Neural cell (in vitro differentiated cells): ENCODE measurements at regions not wholly inside any gene's neighbourhood (a gene's known extent, or its start where the extent isn't known, plus 50 kb on each side); places are given as distances from the start of the nearest gene placed in this dataset.

ENCODE experiments used
- H2AFZ ChIP-seq: fragments of 200-600, 300-800 bp; sonication (generic), shearing (Covaris generic); 2 replicates; pipeline ENCODE4 v1.6.0; 2014; ENCODE audit warnings: low read depth, mild to moderate bottlenecking, antibody characterized with exemption, low read length, moderate library complexity
- H3F3A ChIP-seq: fragments of 200-600 bp; shearing (Covaris generic); 2 replicates; pipeline ENCODE4 v1.6.1; 2016; ENCODE audit warnings: mild to moderate bottlenecking, moderate library complexity, mixed read lengths, antibody characterized with exemption, low read length; ENCODE audit not compliant: insufficient read depth, poor library complexity, severe bottlenecking
- H3K27ac ChIP-seq: fragments of 200-600, 300-800 bp; sonication (generic), shearing (Covaris generic); 2 replicates; pipeline ENCODE4 v1.5.1; 2014; ENCODE audit warnings: mild to moderate bottlenecking, low read length, moderate library complexity
- H3K27me3 ChIP-seq: fragments of 300-800, 200-600 bp; sonication (generic), shearing (Covaris generic); 2 replicates; pipeline ENCODE4 v1.6.0; 2014; ENCODE audit warnings: mild to moderate bottlenecking, low read depth, low read length, moderate library complexity; ENCODE audit not compliant: insufficient read depth
- H3K36me3 ChIP-seq: fragments of 300-800, 200-600 bp; sonication (generic), shearing (Covaris generic); 2 replicates; pipeline ENCODE4 v1.5.1; 2014; ENCODE audit warnings: mild to moderate bottlenecking, antibody characterized with exemption, low read length, moderate library complexity; ENCODE audit not compliant: insufficient read depth
- H3K4me2 ChIP-seq: fragments of 300-800, 200-600 bp; sonication (generic), shearing (Covaris generic); 2 replicates; pipeline ENCODE4 v1.6.0; 2014; ENCODE audit warnings: mild to moderate bottlenecking, low read length
- H3K4me3 ChIP-seq: fragments of 300-800, 200-600 bp; sonication (generic), shearing (Covaris generic); 2 replicates; pipeline ENCODE4 v1.5.1; 2014; ENCODE audit warnings: mild to moderate bottlenecking, low read length, moderate library complexity
- H3K79me2 ChIP-seq: fragments of 200-600 bp; shearing (Covaris generic); replicated peaks from 2 replicates; pipeline ENCODE4 v1.6.0; 2014; ENCODE audit warnings: mild to moderate bottlenecking, low read length, moderate library complexity; ENCODE audit not compliant: insufficient read depth
- H3K9ac ChIP-seq: fragments of 300-800, 200-600 bp; sonication (generic), shearing (Covaris generic); 2 replicates; pipeline ENCODE4 v1.6.1; 2016; ENCODE audit warnings: mild to moderate bottlenecking, low read length, mixed read lengths
- H3K9me2 ChIP-seq: fragments of 200-600 bp; shearing (Covaris generic); 2 replicates; pipeline ENCODE4 v1.6.1; 2016; ENCODE audit warnings: mild to moderate bottlenecking, low read length, mixed read lengths; ENCODE audit not compliant: insufficient read depth
- H3K9me3 ChIP-seq: fragments of 200-600, 300-800 bp; sonication (generic), shearing (Covaris generic); 2 replicates; pipeline ENCODE4 v1.6.1; 2016; ENCODE audit warnings: mild to moderate bottlenecking, mixed run types, low read length, moderate library complexity, mixed read lengths
- H4K20me1 ChIP-seq: fragments of 200-600 bp; shearing (Covaris generic); 2 replicates; pipeline ENCODE4 v1.6.1; 2016; ENCODE audit warnings: mild to moderate bottlenecking, mixed run types; ENCODE audit not compliant: insufficient read depth
- EP300 ChIP-seq: fragments of 450-650 bp; conservative IDR thresholded peaks from 2 replicates; pipeline ENCODE4 v1.6.1; 2014; ENCODE audit warnings: antibody characterized with exemption, mild to moderate bottlenecking, moderate library complexity; ENCODE audit not compliant: poor library complexity, severe bottlenecking
- EZH2 ChIP-seq: fragments of 200-600, 300-800 bp; shearing (Covaris generic), sonication (generic); IDR thresholded peaks from 2 replicates; pipeline ENCODE4 v1.6.1; 2014; ENCODE audit warnings: antibody characterized with exemption, low read length, borderline replicate concordance, mild to moderate bottlenecking; ENCODE audit not compliant: insufficient read depth, poor library complexity, severe bottlenecking
- MXI1 ChIP-seq: fragments of 450-650 bp; conservative IDR thresholded peaks from 2 replicates; pipeline ENCODE4 v1.6.1; 2014; ENCODE audit warnings: antibody characterized with exemption, mild to moderate bottlenecking; ENCODE audit not compliant: poor library complexity, severe bottlenecking
- POLR2AphosphoS5 ChIP-seq: IDR thresholded peaks from 2 replicates; pipeline ENCODE4 v1.6.1; 2012
- RAD21 ChIP-seq: fragments of 450-650 bp; conservative IDR thresholded peaks from 2 replicates; pipeline ENCODE4 v1.6.1; 2014; ENCODE audit warnings: antibody characterized with exemption, mild to moderate bottlenecking, moderate library complexity
- SMC3 ChIP-seq: fragments of 450-650 bp; conservative IDR thresholded peaks from 2 replicates; pipeline ENCODE4 v1.6.1; 2014; ENCODE audit warnings: antibody characterized with exemption, mild to moderate bottlenecking, moderate library complexity; ENCODE audit not compliant: poor library complexity
- TAF1 ChIP-seq: IDR thresholded peaks from 2 replicates; pipeline ENCODE4 v1.6.1; 2012; ENCODE audit warnings: low read depth
- TF ChIP-seq, protein P1 (sequence below): IDR thresholded peaks from 2 replicates; pipeline ENCODE4 v1.6.1; 2012; ENCODE audit warnings: borderline replicate concordance
- TF ChIP-seq, protein P2 (sequence below): fragments of 450-650 bp; IDR thresholded peaks from 2 replicates; pipeline ENCODE4 v1.5.1; 2014; ENCODE audit warnings: antibody characterized with exemption, mild to moderate bottlenecking, moderate library complexity; ENCODE audit not compliant: poor library complexity, severe bottlenecking

DNA sequence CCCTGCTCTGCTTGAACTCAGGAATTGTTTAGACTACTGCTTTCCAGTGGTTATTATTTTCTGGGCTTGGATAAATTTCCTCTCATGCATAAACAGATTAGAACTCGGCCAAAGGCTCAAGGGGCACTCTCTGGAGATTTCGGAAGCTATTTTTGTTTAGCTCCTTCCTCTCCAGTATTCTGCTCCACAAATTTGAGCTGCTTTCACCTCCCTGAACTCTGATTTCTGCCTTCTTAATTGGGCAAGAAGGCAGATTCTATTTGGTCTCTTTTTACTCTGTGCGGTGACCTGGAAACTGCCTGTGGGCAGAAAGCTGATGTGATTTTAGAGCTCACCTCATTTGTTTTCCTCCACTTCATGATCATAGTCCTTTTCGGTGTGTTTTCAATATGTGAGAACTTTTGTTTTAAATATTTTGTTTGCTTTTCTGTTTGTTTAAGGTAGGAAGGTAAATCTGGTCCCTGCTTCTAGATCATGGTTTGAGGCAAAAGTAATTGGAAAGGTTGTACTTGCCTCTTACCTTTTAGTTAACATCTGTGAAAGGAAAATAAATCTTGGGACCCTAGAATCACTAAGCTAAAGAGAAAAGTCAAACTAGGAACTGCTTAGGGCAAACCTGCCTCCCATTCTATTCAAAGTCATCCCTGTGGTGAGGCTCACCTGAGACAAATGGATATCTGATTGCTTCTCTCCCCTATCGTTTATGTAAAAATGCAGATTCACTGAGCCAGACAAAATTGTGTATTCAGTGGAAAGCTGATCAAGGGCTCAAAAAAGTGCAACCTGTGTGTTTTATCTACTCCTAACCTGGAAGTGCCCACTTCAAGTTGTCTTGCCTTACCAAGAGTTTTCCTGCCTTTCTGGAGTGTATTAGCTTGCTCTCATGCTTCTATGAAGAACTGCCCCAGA lies 714.7 kb upstream of the PCDH20 start:
- no peaks in the 10 kb centered on the region for H3K9me3 ChIP-seq
- H3K36me3 ChIP-seq, result no peaks in the 10 kb centered on the region
- no peak overlapping the region for H3K9ac ChIP-seq
- H3F3A ChIP-seq, result no peaks in the 10 kb centered on the region
- H3K79me2 ChIP-seq, result no peaks in the 10 kb centered on the region
- no peak overlapping the region for H3K4me2 ChIP-seq
- H2AFZ ChIP-seq, result no peak overlapping the region
- H3K27me3 ChIP-seq, result no peaks in the 10 kb centered on the region
- no peaks in the 10 kb centered on the region for H3K9me2 ChIP-seq
- no peak for TF ChIP-seq SMC3
- no peak for TF ChIP-seq RAD21
- no peak for TF ChIP-seq EZH2
- TF ChIP-seq, protein P1, sequence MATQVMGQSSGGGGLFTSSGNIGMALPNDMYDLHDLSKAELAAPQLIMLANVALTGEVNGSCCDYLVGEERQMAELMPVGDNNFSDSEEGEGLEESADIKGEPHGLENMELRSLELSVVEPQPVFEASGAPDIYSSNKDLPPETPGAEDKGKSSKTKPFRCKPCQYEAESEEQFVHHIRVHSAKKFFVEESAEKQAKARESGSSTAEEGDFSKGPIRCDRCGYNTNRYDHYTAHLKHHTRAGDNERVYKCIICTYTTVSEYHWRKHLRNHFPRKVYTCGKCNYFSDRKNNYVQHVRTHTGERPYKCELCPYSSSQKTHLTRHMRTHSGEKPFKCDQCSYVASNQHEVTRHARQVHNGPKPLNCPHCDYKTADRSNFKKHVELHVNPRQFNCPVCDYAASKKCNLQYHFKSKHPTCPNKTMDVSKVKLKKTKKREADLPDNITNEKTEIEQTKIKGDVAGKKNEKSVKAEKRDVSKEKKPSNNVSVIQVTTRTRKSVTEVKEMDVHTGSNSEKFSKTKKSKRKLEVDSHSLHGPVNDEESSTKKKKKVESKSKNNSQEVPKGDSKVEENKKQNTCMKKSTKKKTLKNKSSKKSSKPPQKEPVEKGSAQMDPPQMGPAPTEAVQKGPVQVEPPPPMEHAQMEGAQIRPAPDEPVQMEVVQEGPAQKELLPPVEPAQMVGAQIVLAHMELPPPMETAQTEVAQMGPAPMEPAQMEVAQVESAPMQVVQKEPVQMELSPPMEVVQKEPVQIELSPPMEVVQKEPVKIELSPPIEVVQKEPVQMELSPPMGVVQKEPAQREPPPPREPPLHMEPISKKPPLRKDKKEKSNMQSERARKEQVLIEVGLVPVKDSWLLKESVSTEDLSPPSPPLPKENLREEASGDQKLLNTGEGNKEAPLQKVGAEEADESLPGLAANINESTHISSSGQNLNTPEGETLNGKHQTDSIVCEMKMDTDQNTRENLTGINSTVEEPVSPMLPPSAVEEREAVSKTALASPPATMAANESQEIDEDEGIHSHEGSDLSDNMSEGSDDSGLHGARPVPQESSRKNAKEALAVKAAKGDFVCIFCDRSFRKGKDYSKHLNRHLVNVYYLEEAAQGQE, result no peak
- TF ChIP-seq POLR2AphosphoS5, result no peak
- no peak for TF ChIP-seq EP300
- no peak for TF ChIP-seq MXI1
- TF ChIP-seq, protein P2, sequence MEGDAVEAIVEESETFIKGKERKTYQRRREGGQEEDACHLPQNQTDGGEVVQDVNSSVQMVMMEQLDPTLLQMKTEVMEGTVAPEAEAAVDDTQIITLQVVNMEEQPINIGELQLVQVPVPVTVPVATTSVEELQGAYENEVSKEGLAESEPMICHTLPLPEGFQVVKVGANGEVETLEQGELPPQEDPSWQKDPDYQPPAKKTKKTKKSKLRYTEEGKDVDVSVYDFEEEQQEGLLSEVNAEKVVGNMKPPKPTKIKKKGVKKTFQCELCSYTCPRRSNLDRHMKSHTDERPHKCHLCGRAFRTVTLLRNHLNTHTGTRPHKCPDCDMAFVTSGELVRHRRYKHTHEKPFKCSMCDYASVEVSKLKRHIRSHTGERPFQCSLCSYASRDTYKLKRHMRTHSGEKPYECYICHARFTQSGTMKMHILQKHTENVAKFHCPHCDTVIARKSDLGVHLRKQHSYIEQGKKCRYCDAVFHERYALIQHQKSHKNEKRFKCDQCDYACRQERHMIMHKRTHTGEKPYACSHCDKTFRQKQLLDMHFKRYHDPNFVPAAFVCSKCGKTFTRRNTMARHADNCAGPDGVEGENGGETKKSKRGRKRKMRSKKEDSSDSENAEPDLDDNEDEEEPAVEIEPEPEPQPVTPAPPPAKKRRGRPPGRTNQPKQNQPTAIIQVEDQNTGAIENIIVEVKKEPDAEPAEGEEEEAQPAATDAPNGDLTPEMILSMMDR, result no peak
- no peak for TF ChIP-seq TAF1
- no peaks in the 10 kb centered on the region for H4K20me1 ChIP-seq
- no peak overlapping the region for H3K27ac ChIP-seq
- H3K4me3 ChIP-seq, result no peak overlapping the region

DNA sequence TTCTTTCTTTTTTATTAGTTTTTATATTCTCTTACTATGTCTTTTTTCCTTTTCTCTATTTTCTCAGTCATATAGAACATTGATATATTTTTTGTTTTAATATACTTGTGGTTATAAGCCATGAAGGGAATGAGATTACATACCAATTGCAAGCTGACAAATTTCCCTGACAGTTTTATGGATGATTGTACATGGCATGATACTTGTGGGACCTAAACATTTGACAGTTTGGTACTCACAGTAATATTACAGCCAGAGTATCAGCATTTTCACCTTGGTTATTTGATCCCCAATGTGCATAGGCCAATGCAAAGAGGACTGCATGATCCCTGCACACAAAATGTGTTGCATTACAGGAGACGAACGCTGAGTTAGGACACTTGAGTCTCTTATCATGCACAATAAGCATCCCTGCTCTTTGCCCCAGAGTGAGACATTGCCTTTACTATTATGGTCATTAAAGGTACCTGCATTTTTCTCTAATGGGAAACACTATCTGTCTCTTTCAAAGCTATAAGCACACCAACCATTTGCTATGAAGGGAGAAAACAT lies 713.4 kb upstream of the PCDH20 start:
- Histone ChIP-seq H3K27ac (no peak overlapping the region), H3K27me3 (no peaks in the 10 kb centered on the region), H2AFZ (no peak overlapping the region), H3F3A (no peaks in the 10 kb centered on the region), H3K9me2 (no peaks in the 10 kb centered on the region), H3K36me3 (no peaks in the 10 kb centered on the region), H3K9ac (no peak overlapping the region), H3K9me3 (no peaks in the 10 kb centered on the region), H4K20me1 (no peaks in the 10 kb centered on the region), H3K79me2 (no peaks in the 10 kb centered on the region), H3K4me3 (no peak overlapping the region), H3K4me2 (no peak overlapping the region)
- TF ChIP-seq RAD21 (no peak), SMC3 (peak; percentile 16), TAF1 (no peak), POLR2AphosphoS5 (peak; percentile 31), EP300 (peak; percentile 66)
- TF ChIP-seq, protein P1, result no peak
